ENCODE measurements at regions not wholly inside any gene's neighbourhood (a gene's known extent, or its start where the extent isn't known, plus 50 kb on each side); places are given as distances from the start of the nearest gene placed in this dataset.
"Not testable (repeated sequence)": the region's sequence is repeated elsewhere in the genome, so short reads cannot be mapped to it uniquely, and the experiment has no call there.

DNA sequence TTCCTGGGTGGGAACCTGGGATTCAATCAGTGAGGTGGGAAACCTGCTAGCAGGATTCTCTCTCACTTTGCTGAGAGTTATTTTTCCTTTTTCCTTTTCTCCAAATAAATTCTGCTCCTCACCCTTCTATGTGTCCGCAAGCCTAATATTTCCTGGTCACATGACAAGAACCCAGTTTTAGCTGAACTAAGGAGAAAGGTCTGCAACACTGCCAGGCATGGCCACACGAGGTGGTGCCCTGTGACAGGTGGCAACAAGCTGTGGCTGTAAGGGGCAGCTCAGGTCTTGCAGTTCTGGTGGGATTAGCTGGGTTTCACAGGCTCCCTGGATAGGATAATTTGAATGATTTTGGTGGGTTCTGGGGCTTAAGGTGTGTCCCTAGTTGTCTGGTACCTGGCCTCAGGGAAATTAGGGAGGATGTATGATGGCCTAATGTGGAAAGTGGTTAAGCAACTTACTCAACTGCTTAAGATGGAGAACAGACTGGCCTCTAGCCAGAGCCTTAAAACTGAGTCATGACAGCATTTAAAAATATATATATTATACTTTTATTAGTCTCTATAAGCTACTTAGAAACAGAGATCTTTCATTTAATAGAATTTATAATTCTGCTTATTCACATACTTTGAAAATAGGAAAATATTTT is 215.0 kb downstream of the IL15 start:
- no peak for DNase-seq

DNA sequence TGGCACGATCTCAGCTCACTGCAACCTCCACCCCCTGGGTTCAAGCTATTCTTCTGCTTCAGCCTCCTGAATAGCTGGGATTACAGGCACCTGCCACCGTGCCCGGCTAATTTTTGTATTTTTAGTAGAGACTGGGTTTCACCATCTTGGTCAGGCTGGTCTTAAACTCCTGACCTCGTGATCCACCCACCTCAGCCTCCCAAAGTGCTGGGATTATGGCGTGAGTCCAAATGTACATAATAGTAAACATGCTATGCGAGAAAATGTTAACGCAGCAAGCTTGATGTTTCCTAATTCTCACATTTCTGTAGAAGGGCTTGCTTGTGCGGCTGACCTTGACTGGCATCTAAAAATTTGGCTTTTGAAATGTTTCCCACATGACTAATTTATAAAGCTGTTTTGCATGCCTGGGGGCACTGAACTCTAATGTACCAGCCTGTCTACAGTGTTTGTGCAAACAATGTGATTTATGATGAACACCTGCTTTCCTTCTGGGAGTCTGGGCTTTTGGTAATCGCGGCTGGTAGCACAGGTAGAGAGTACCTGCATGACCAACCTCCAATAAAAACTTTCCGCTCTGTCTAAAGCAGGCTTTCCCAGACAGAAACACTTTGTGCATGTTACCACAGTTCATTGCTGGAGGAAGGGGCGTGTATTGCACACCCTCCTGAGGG is 216.8 kb downstream of the IL15 start:
- no peak for DNase-seq

DNA sequence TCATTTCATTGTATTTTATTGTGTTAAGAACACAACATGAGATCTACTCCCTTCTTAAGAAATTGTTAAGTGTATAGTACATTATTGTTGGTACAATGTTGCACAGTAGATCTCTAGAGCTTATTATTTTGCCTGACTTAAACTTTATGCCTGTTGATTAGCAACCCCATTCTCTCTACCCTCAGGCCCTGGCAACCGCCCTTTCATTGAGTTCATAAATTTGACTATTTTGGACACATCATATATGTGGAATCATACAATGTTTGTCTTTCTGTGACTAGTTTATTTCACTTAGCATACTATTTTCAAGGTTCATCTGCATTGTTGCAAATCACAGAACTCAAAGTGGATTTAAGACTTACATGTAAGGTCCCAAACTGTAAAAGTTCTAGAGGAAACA is 222.1 kb downstream of the IL15 start:
- no peak for DNase-seq

DNA sequence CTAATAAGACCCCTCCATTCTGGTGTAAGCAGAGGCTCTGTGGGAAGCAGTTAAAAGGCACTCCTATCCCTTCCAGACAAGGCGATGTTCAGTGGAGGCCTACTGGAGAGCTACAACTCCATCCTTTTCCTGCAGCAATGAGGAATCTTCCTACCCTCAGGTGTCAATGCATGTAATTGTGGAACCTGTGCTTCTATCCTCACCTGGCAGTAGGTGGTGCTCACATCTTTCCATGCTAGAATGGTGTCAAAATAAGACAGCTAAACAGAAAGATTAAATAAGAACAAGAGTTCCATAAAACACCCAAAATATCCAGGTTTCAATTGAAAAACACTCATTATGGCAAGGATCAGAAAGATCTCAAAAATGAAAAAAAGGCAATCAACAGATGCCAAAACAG is 224.6 kb downstream of the IL15 start:
- DNase-seq, result peak; percentile 40

DNA sequence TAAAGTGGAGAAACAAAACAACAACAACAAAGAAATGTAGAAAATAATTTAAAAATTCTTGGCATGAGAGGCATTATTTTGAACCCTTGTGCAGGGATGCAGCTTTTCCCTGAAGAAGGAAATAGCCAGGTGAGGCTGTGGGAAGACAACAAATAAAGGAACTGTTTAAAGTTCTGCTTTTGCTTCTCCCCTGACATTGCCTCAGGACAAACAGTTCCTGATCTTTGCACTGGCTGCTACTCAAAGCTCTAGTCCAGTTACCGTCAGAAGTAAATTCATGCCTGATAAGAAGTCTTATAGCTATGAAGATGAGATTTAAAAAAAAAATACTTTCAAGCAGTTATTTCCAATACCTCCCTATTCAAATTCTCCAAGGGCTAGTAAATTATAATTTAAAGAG is 233.8 kb downstream of the IL15 start:
- DNase-seq, result no peak

DNA sequence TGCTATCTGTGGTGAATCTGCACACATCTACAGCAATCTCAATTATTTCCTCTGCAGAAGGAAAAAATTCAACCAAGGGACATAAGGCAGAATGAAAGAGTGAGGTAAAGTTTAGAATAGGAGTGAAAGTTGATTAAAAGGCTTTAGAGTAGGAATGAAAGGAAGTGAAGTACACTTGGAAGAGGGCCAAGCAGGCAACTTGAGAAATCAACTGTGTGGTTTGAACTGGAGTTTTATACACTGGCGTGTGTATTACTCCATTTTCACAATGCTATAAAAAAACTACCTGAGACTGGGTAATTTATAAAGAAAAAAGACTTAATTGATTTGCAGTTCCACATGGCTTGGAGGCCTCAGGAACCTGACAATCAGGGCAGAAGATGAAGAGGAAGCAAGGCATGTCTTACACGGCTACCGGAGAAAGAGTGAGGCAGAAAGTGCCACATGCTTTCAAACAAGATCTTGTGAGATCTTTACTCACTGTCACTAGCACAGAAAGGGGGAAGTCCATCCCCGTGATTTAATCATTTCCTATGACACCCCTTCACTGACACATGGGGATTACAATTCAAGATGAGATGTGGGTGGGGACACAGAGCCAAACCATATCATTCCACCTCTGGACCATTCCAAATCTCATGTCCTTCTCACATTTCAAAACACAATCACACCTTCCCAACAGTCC is 234.8 kb downstream of the IL15 start:
- no peak for DNase-seq

DNA sequence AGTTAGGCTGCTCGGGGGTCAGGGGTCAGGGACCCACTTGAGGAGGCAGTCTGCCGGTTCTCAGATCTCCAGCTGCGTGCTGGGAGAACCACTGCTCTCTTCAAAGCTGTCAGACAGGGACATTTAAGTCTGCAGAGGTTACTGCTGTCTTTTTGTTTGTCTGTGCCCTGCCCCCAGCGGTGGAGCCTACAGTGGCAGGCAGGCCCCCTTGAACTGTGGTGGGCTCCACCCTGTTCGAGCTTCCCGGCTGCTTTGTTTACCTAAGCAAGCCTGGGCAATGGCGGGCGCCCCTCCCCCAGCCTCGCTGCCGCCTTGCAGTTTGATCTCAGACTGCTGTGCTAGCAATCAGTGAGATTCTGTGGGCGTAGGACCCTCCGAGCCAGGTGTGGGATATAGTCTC is 246.3 kb downstream of the IL15 start:
- DNase-seq, result not testable (repeated sequence)

DNA sequence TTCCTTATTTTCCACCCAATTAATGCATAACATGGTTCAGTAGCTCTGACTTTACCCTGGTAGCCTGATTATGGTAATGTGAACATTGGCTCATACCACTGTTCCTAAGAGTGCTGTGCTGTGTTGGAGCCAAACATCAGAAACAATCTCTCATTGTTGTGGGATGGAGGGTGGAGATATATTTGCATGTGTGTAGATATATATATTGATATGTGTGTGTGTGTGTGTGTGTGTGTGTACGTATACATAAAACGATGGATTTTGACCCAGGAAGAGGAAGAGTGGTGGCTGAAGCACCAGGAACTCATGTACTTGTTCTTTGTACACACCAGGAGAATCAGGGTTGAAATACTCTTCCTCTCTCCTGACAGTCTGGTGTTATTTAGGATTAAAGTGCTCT is 247.7 kb downstream of the IL15 start:
- DNase-seq, result no peak

DNA sequence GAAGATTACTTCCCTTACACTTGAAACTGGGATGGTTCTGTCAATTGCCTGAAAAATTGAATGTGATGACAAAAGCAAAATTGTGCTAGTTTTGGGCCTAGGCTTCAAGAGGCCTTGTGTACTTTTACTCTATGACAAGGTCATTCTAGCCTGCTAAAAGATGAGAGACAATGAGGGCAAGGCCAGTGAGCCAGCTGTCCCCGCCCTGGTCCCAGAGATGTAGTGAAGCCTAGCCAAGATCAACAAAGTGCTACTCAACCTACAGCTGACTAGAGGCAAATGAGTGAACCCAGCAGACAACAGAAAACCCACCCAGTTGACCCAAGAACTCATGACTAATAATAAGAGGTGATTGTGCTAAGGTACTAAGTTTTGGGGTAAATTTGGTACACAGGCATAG is 248.7 kb downstream of the IL15 start:
- no peak for DNase-seq

DNA sequence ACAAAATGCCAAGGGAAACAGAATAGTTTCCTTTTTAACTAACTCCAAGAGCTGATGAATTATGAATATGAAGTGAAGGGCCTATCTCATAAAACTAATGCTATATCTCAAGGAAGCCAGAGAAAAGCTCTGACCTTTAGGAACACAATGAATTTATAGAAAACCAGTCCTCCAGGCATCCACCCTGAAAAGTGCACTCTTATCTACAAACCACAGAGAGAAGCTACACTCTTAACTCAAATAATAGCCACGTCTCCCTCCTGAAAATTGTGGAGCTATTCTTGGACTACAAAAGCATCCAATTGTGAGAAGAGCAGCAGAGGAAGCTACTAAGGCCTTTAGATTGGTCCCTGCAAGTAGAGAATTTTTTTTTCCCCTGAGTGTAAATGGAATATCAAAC is 253.9 kb downstream of the IL15 start:
- DNase-seq, result peak; percentile 84

DNA sequence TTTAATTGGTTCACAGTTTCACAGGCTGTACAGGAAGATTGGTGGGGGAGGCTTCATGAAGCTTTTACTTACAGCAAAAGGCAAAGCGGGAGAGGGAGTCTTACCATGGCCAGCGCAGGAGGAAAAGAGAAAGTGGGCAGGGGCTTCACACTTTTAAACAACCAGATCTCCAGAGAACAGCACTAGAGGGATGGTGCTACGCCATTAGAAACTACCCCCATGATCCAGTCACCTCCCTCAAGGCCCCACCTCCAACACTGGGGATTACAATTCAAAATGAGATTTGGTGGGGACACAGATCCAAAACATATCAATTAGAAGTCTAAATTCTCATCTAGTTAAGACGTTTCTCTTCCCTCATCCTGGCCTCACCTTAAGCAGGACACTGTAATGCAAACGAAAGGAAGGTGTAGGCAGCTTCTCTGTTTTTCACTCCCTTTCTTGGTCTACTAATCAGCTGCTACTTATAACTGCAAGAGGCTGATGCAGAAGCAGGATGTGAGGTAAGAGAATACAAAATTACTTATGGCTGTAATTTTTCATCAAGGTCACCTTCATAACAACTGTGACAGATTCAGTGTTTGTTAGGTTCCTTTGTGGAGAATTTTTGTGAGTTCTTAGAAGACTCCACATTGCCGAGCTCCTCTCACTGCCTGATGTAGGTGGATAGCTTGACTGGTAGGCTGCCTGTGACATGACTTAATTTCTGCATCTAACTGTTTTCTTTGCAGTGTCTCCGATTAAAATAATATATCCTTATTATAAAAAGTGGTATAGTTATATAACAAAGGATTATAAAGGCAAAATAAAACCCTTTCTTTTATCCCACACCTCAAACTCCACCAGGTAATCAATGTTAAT is 255.1 kb downstream of the IL15 start:
- no peak for DNase-seq

DNA sequence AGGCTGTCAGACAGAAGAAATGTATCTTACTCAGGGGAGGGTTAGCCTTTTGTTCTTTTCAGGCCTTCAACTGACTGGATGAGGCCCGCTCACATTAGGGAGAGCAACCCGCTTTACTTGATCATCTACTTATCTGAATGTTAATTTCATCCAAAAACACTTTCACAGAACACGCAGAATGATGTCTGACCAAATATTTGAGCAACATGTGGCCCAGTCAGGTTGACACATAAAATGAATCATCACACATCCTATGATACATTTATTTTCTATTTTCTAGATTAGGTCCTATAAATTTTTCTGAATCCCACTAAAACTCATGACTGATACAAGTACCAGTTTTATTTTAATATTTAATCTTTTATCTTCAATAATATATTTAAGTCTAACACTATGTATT is 260.3 kb downstream of the IL15 start:
- no peak for DNase-seq

DNA sequence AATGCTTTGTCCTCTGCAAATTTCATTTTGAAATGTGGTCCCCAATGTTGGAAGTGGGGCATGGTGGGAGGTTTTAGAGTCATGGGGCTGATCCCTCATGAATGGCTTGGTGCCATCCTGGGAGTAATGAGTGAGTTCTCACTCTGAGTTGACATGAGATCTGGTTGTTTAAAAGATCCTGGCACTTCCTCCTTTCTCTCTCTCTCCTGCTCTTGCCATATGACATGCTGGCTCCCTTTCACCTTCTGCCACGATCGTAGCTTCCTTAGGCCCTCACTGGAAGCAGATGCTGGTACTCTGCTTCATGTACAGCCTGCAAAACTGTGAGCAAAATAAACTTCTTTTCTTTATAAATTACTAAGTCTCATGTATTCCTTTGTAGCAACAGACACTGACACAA is 262.0 kb downstream of the IL15 start:
- DNase-seq, result no peak

DNA sequence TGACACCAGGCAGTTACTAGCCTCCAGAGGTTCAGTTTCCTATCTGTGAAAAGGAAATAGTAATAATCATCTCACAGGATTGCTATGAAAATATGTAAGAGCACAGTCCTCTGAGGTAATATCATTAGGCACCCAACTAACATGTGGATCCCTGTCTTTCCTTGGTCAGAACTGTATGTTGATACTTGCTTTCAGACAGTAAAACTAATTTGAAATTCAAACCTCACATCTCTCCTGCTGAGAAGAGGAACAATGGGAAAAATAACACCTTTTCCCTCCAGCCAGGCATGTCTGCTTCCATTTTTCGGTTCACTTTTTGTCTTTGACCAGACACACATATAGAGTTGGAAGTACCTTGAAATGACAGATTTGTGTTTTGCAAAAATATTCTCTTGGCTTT is 262.7 kb downstream of the IL15 start:
- DNase-seq, result no peak

DNA sequence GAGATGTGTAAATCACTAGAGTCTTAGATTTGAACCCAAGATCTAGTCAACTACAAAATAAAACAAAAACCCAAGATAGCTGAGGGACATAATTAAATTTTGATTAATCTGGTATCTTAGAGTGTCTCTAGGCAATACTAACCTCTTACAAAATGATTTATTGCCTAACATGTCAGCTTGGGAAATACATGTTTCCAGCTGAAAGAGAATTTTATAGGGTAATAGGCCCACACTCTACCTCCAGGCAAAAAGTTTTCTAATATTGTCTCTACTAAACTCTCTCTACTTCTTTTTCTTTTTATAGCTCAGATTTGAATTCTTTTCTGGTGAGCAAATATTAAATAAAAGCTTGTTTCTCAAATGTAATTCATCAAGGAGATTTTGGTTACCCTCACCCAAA is 263.2 kb downstream of the IL15 start:
- no peak for DNase-seq

DNA sequence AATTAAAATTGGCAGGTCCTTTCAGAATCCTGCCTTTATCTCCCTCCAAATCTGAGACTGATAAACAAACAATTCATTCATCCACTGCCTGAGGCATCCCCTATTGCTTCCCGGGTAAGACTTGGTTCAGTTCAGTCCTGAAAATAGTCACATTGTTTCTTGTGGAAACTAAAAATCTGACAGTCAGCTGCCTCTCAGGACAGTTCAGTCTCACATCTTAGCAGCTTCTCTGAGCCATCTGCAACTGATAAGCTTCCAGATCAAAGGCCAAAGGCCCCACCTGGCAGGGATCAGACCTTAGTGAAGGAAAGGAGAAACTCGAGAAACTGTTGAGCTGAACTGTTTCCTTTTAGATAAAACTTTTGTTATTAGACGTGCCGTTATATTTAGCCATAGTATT is 264.5 kb downstream of the IL15 start:
- no peak for DNase-seq

DNA sequence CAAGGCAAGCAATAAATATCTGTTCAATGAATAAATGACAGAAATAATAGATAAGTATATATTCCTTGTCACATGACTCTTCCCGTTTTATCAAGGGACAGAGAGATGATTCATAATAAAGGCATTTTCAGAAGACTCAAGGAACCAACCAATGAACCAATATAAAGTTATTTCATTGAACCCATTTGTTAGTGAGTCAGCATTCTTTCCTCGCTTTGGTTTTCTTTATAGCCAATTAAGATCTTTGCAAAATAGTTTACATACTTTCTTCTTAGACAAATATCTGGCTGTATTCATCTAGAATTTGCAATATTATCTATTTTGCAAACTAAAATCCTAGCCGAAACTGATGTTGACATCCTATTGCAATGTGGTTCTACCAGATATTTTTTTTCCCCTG is 269.4 kb downstream of the IL15 start:
- DNase-seq, result no peak

DNA sequence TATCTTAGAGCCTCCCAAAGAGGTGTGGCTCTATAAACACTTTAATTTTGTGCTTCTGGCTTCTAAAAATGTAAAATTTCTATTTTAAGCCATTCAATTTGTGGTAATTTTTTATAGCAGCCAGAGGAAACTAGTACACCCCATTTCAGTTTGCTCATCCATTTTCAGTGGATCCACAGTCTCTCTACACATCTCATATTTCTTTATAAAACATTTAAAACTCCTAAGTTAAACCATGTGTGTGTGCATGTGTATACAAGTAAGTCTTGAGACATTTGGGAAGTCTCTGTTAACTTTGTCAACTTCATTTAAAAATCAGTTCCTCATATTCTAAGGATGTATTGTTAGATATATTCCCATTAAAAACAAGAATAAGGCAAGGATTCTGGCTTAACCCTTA is 273.2 kb downstream of the IL15 start:
- DNase-seq, result no peak

DNA sequence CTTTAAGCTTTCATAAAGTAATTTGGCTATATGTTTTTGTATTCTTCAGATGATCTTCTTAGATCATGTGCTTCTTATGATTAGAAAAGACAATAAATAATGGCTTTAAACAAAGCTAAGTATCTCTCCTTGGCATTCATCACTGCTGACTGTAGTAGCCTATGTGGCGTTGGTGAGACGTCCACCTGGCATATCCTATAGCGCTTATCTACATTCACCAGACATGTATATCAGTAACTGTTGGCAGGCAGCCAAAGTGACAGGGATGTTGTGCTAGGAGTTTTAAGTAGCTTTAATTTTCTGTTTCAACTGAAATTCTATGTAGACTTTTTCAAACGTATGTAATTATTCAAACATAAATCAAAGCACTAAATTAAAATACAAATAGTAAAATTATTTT is 276.4 kb downstream of the IL15 start:
- peak; percentile 97 for DNase-seq

DNA sequence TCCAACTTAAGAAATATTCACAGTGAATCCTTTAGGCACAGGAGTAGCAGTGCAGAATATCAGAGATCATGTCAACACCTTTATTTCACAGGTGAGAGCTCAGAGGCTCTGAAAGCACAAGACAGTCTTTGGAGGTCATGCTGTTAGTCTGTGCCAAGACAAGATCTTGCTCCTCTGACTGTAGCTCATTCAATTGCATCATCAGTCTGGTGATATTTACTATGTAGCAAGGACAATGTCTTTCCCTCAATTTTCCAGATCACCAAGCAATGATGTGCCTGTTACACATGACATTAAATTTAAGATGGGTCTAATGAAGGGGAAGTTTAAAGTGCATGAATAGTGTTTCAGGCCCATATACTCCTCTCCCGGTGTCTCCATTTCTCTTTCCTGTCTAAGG is 277.5 kb downstream of the IL15 start:
- peak; percentile 25 for DNase-seq

DNA sequence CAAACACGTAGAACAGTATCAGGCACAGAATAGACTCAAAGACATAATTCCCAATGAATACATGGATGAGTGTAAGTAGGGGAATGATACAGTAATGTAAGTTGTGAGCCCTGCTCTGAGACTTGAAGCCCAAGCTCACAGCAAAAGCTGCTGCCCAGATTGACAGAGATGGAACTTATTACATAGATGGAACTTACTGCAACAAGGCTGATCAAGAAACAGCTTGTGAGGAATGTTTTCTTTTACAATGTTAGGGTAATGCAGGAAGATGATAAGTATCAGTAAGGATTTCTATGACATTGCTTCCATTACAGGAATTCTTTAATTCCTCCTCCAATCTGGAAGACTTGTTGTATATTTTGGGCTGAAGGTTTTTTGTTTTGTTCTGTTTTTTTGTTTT is 278.4 kb downstream of the IL15 start:
- no peak for DNase-seq

DNA sequence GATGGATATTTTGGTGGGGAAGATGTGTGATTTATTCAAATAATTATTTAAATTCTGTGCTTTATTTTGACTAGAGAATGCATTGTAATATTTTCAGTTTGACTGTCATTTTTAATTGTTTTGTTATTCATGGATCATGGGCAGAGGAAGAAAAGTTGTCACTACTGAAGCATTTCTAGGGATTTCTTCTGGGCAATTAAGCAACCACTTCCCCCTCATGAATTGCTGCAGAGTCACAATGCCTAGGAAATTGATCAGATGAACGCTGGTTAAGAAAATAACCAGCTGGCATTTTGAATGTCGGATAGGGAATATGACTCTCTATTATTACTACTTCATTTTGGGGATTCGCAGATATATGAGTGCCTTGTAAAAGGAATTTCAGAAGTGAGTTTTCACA is 283.3 kb downstream of the IL15 start:
- no peak for DNase-seq

DNA sequence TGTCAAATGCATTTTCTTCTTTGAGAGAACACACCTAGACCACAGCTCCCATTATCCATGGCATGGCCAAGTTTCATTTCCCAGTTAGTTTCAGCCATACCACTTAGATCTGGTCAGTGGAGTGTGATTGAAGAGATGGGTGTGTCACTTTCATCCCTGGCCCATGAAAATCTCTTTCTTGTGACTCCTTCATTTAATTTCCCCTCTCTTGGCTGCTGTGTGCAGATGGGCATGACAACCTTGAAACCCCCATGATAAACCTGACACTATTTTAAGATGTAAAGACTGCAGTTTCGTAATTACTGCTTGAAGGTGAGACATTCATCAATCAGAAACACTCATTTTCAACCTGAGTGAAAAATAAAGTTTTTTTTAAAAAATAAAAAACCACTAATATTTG is 284.9 kb downstream of the IL15 start:
- no peak for DNase-seq

DNA sequence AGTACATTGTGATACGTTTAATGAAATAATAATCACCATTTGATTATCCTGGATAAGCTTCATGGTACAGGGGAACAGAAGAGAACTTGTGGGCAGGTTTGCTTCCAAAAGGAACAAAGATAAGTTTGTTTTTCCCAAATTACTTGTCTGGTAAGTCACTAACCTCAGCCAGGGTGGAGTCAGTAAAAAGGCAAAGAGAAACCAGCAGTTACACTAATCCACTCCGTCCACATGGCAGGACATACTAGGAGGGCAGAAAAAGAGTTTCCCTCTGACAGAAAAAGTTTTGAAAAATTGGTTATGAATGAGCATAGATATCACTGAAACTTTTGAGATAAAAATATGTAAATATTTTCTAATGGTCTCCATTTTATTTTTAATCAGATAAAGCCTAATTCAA is 285.9 kb downstream of the IL15 start:
- peak; percentile 63 for DNase-seq

Data from hematopoietic multipotent progenitor cell treated with erythropoietin and hydrocortisone succinate and interleukin-3 and kit ligand, for 8 days (in vitro differentiated cells).